CD4-positive, alpha-beta T cell treated with Interleukin-12 subunit alpha and Interleukin-12 subunit beta, for 1 hour (primary cell): ENCODE measurements at regions not wholly inside any gene's neighbourhood (a gene's known extent, or its start where the extent isn't known, plus 50 kb on each side); places are given as distances from the start of the nearest gene placed in this dataset.

Experiments
- DNase-seq: peaks from one replicate; pipeline ENCODE4 v3.0.0-alpha.2; 2020

- no peak for DNase-seq
Observed at GRCh38 chr4:158007566-158007965, 165.3 kb downstream of the GASK1B start.

DNA sequence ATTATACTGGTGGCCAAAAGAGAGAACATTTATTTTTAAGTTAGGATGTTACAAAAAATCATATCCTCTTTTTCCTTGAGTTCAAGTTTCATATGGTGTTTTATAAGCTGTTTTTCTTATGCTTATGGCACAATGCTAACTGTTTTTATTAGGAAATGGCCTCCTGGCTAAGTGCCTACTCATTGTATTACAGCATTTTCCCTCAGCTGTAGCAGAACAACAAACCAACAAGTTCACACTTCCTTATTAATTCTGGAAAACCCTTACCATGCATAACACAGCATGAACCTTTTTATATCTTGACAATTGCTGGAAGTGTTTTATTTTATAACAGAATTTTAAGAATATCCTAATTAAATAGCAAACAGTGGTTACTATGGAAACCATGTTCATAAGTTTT is 165.8 kb downstream of the GASK1B start:
- no peak for DNase-seq

- DNase-seq: no peak
Observed at GRCh38 chr4:158005021-158005420, 167.8 kb downstream of the GASK1B start.

DNA sequence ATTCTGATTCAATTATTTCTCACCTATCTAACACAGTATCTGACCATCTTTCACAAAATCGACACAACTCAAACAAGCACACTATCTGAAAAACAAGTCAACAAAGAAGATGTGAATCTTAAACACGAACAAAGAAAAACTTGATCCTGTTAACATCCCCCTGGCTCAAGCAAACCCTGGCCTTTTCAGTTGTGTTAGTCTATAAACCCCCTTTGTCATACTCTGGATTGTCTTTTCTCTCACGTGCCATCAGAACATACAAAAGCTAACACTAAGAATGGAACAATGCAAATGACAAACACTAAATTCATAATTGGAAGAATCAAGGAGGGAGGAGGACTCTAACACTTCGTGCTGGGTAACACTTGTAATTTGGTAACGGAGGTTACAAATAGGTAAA is 168.7 kb downstream of the GASK1B start:
- no peak for DNase-seq

- DNase-seq: no peak
Observed at GRCh38 chr4:158003212-158003611, 169.6 kb downstream of the GASK1B start.

DNA sequence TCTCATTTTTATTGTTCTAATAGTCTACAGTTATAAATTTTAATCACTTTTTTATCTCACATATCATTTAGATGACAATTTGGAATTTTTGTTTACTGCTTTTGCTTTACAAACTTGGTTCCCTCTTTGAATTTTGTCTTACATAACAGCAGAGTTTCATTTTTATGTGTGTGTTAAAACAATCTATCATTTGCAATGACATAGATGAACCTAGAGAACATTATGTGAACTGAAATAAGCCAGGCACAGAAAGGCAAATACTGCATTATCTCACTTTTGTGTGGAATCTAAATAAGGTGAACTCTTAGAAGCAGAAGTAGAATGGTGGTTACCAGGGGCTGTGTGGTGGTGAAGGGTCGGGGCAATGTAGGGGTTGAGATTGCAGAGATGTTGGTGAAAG is 170.7 kb downstream of the GASK1B start:
- no peak for DNase-seq

DNA sequence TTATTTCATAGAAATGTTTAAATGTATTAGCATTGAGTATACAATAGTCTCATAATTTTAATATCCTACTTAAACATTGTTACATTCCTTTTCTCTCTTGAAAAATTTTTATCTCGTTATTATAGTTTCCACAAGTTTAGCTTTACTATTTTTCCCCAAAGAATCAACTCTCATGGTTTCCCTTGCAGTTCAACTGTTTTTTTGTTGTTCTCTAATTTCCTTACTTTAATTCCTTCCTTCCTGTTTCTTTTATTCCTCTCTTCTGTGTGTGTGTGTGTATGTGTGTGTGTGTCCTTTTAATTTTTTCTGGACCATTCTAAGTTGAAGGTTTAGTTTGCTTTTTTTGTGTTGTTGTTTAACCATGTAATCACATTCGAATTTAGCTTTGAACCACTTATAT is 171.1 kb downstream of the GASK1B start:
- no peak for DNase-seq

- no peak for DNase-seq
Observed at GRCh38 chr4:157999723-158000122, 173.1 kb downstream of the GASK1B start.

GRCh38 chr4:157997296-157997695 is 175.5 kb downstream of the GASK1B start:
- no peak for DNase-seq

DNA sequence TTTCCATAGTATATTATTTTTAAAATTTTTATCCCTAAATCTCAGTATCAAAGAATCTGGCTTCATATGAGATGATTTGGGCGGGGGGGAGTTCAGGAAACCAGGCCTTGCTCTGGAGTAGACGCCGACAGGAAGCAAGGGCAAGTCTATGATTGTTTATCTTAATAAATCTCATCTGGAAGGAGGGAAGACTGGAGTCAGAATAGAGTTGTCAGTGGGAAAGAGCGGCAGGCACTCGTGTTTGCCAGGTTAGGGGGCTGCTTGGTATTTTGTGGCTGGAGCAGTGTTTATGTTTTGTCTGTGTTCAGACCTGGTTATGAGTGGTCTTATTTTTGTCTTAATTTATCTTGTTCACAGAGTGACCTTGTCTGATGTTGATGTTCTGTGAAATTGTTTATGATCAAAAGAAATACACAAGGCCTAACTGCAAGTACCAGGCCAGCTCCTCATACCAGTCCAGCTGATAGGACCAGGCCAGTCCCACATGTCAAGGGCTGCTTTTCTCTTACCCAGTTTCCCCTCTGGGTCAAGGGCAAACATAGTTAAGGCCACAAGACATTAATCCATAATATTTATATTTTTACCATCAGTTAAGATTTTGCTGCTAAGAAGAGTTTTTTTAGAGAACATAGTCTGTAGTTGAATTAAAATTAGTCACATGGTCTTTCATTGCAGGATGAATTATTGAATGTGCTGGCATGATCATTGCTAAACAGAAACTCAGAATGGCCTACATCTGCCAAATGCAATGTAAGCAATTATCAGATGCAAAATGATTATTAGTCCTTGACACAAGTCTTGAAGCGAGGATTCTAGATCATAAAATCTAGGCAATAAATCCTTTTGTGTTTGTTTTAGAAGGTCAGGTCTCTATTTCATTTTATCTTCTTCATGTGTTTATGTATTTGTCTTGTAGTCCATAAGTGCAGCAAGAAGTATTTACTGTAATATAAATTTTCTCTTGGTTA is 176.5 kb downstream of the GASK1B start:
- DNase-seq: no peak

- no peak for DNase-seq
Observed at GRCh38 chr4:157994863-157995262, 178.0 kb downstream of the GASK1B start.

DNA sequence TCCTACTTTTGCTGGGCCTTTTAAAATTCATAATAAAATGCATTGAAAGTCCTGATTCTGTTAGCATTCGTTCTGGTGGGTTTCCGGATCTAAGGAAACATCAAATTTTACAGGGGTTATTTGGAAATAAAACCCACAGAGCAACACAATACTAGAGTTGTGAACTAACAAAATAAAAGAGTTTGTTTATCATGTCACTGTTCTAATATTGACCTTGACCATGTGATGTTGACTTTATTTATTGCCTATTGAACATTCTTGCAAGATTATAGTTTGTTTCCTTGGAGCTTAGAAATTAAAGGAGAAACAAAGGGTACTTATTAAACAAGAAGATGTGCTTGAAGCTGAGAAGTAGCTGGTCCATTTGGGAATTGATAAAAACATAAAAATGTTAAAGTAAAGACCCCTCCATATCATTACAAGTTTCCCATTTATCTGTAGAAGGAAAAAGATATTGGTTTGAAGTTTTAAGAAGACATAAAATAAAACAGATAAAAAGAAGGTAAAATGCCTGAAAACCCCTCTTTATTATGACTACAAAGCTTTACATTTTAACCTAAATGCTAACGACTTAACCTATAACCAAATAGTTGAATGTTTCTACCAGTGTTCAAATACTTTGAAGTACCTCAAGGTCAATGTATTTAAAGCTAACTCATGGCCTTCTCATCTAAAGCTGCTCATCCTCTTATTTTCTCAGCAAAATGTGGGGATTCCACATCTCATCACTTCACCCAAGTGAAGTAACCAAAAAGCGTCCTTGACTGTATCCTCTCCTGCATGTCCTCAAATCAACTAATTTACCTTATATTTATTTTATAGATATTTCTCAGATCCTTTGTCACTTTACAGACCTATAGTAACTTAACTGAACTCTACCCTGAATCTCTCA is 179.6 kb downstream of the GASK1B start:
- no peak for DNase-seq

DNA sequence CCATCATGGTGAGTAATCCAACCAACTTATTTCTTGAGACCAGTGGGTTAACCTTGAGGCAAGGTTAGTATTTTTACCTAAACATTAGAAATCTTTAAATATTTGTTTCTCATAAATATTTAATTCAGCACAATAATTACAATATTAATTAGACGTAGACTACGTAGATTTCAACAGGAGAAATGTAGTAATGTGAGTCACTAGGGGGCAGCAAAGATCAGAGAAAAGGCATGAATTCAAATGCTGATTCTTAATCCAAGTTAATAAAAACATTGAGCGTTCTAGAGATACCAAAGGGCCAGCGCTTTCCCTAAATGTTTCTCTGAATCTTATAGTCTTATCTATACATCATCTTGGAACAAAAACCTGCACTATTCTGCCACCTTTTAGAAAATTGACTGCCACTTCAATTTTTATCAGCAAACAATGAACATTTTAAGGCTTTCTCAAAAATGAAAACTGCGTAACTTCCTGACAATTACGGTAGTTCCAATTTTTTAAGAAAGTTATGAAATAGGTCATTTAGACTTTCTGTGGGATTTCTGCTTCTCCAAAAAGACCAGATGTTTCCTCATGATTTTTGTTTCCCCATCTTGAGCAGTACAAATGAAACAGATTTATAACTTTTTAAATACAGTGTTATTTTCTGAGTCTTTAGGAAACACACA is 180.7 kb downstream of the GASK1B start:
- DNase-seq: peak; percentile 48

DNA sequence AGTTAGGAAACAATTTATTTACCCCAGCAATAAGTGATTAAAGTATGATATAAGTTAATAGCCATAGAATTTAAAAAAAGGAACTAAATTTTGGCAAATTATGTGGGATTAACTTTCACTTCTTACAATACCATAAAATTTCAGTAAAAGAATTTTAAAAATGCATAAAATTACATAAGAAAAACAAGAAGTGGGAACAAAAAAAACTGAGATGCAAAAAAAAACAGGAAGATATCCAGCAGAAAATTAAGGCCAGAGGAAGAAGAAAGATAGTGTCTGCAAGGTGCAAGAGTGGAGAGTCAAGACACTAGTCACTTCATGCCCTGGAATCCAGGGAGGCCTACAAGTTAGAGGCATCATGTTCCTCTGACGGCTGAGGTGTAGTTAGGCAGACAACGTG is 184.2 kb downstream of the GASK1B start:
- no peak for DNase-seq

GRCh38 chr4:157984285-157984911 is 188.4 kb downstream of the GASK1B start:
- DNase-seq: no peak

- no peak for DNase-seq
Observed at GRCh38 chr4:157983300-157983699, 189.5 kb downstream of the GASK1B start.

- no peak for DNase-seq
Observed at GRCh38 chr4:157980158-157980557, 192.7 kb downstream of the GASK1B start.

- peak; percentile 30 for DNase-seq
Observed at GRCh38 chr4:157978680-157979361, 194.0 kb downstream of the GASK1B start.

- no peak for DNase-seq
Observed at GRCh38 chr4:157977086-157977485, 195.7 kb downstream of the GASK1B start.

GRCh38 chr4:157973297-157973696 is 199.5 kb downstream of the GASK1B start:
- DNase-seq: no peak

DNA sequence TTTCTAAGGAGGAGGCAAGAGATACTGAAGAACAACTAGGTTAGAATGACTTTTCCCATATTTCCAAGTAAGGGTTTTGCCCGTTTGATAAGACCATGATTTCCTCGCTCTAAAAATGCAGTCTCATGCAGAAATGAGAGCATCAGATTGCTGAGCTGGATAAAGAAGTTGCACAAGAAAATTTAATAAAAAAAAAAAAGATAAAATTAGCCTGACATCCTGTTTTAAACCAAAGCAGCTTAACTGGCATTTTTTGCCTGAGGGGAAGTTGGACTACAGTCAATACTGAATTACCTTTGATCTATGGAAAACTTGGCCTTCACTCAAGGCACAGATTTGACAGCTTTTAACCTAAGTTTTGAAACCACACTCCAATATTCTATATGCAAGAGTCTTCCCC is 208.4 kb downstream of the GASK1B start:
- no peak for DNase-seq
